ENCODE measurements at regions not wholly inside any gene's neighbourhood (a gene's known extent, or its start where the extent isn't known, plus 50 kb on each side); places are given as distances from the start of the nearest gene placed in this dataset.
"Not testable (repeated sequence)": the region's sequence is repeated elsewhere in the genome, so short reads cannot be mapped to it uniquely, and the experiment has no call there.

DNA sequence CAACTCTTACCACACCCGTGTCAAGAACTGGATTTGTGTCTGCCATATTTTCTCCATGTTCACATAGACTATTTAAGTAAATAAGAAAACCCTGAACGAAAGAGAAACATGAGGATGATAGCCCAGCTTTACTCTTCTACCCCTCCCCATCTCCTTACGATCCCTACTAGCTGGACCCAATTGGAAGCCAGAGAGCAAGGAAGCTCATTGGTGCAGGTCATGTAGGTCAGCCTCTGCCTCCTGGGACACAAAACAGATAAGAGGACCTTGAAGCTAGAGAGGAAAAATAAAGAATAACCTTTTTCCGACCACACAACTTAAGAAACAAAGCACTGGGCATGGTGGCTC, 124.6 kb upstream of the ATF7IP start:
- peaks cover 15 to 22% of the 10 kb centered on the region in 2 experiments for H3K9me3 Mint-ChIP-seq
- Histone ChIP-seq H3K14ac (ENCODE audit: insufficient read depth, low read length) (no peak overlapping the region), H3K4ac (ENCODE audit: low read depth, low read length) (no peak overlapping the region), H2BK12ac (ENCODE audit: insufficient read length, low read depth, low read length) (no peak overlapping the region), H3K79me2 (ENCODE audit: insufficient read depth, low read length) (no peaks in the 10 kb centered on the region), H3T11ph (ENCODE audit: low read length) (no peak overlapping the region), H2BK20ac (ENCODE audit: low read depth, low read length, poor library complexity, severe bottlenecking) (no peak overlapping the region), H2BK15ac (ENCODE audit: low read depth, low read length) (no peak overlapping the region), H3K4me2 (ENCODE audit: insufficient read depth, insufficient read length, low read length) (no peak overlapping the region), H4K91ac (ENCODE audit: insufficient read length, low read depth, low read length) (no peak overlapping the region), H3K18ac (ENCODE audit: insufficient read length, low read depth, low read length) (no peak overlapping the region), H3K27me3 (ENCODE audit: insufficient read depth, low read length) (no peaks in the 10 kb centered on the region), H3K27ac (ENCODE audit: insufficient read length, low read depth, low read length) (no peak overlapping the region), H4K5ac (ENCODE audit: insufficient read length, low read depth, low read length) (no peak overlapping the region), H3K9me3 (ENCODE audit: control insufficient read depth, low read depth, low read length) (no peaks in the 10 kb centered on the region), H3K23ac (ENCODE audit: insufficient read length, low read depth, low read length) (no peak overlapping the region), H3K9ac (ENCODE audit: extremely low read depth, insufficient read length, low read length) (no peak overlapping the region), H4K8ac (replicated peaks; ENCODE audit: insufficient read length, low read depth, low read length) (no peak overlapping the region), H2BK5ac (ENCODE audit: insufficient read length, low read length) (no peak overlapping the region), H2BK120ac (ENCODE audit: low read depth, low read length, poor library complexity, severe bottlenecking) (no peak overlapping the region), H3K79me1 (ENCODE audit: insufficient read depth, low read depth, low read length, poor library complexity, severe bottlenecking) (no peaks in the 10 kb centered on the region), H4K20me1 (ENCODE audit: control insufficient read depth, insufficient read depth, insufficient read length) (no peaks in the 10 kb centered on the region), H2AK5ac (ENCODE audit: insufficient read length, low read length) (no peak overlapping the region), H2AFZ (ENCODE audit: low read length) (no peak overlapping the region), H3K56ac (ENCODE audit: insufficient read length, low read depth, low read length) (no peak overlapping the region), H3K23me2 (ENCODE audit: insufficient read length, low read depth, low read length, poor library complexity, severe bottlenecking) (peaks cover 3% of the 10 kb centered on the region), H3K4me1 (ENCODE audit: insufficient read depth, low read length) (peaks cover 4% of the 10 kb centered on the region)
- TF ChIP-seq, protein P1, sequence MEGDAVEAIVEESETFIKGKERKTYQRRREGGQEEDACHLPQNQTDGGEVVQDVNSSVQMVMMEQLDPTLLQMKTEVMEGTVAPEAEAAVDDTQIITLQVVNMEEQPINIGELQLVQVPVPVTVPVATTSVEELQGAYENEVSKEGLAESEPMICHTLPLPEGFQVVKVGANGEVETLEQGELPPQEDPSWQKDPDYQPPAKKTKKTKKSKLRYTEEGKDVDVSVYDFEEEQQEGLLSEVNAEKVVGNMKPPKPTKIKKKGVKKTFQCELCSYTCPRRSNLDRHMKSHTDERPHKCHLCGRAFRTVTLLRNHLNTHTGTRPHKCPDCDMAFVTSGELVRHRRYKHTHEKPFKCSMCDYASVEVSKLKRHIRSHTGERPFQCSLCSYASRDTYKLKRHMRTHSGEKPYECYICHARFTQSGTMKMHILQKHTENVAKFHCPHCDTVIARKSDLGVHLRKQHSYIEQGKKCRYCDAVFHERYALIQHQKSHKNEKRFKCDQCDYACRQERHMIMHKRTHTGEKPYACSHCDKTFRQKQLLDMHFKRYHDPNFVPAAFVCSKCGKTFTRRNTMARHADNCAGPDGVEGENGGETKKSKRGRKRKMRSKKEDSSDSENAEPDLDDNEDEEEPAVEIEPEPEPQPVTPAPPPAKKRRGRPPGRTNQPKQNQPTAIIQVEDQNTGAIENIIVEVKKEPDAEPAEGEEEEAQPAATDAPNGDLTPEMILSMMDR (conservative IDR thresholded peaks at IDR 0.05) = no peak
- no CpG with 5 or more reads among the region's 4 CpGs for WGBS (ENCODE audit: extremely low coverage, insufficient read length, low lambda C conversion rate)
- H3K27me3 Mint-ChIP-seq (ENCODE audit: low read depth) = no peaks in the 10 kb centered on the region
- H3K4me3 Mint-ChIP-seq = no peak overlapping the region
- no peak for DNase-seq
- H3K4me1 Mint-ChIP-seq = peaks cover 24 to 28% of the 10 kb centered on the region in 2 experiments
- peaks cover 3 to 9% (median 6%) of the 10 kb centered on the region in 3 experiments for H3K36me3 Mint-ChIP-seq (ENCODE audit: insufficient read depth in 1 of 3, low read depth in 3 of 3)
- H3K27ac Mint-ChIP-seq = no peak overlapping the region; a peak in 1 of 7 replicates

GRCh38 chr12:14242825-14243224, 122.7 kb upstream of the ATF7IP start:
- peaks cover 15 to 22% of the 10 kb centered on the region in 2 experiments for H3K9me3 Mint-ChIP-seq
- H3K9me3 ChIP-seq (ENCODE audit: control insufficient read depth, low read depth, low read length) = not testable (repeated sequence)

More at GRCh38 chr12:14242825-14243224, 122.7 kb upstream of the ATF7IP start:
- not testable (repeated sequence) for H3K27ac Mint-ChIP-seq; H3K27ac ChIP-seq (ENCODE audit: insufficient read length, low read depth, low read length); H4K20me1 ChIP-seq (ENCODE audit: control insufficient read depth, insufficient read depth, insufficient read length); H2BK120ac ChIP-seq (ENCODE audit: low read depth, low read length, poor library complexity, severe bottlenecking); H3K4ac ChIP-seq (ENCODE audit: low read depth, low read length); H3K27me3 Mint-ChIP-seq (ENCODE audit: low read depth); H2AFZ ChIP-seq (ENCODE audit: low read length); H3K9ac ChIP-seq (ENCODE audit: extremely low read depth, insufficient read length, low read length); DNase-seq; H2BK12ac ChIP-seq (ENCODE audit: insufficient read length, low read depth, low read length); H3K36me3 Mint-ChIP-seq (ENCODE audit: insufficient read depth in 1 of 3, low read depth in 3 of 3); H3K79me2 ChIP-seq (ENCODE audit: insufficient read depth, low read length); H3K23ac ChIP-seq (ENCODE audit: insufficient read length, low read depth, low read length); H3K4me1 ChIP-seq (ENCODE audit: insufficient read depth, low read length); H2BK20ac ChIP-seq (ENCODE audit: low read depth, low read length, poor library complexity, severe bottlenecking); H2BK15ac ChIP-seq (ENCODE audit: low read depth, low read length); H2BK5ac ChIP-seq (ENCODE audit: insufficient read length, low read length); H3K14ac ChIP-seq (ENCODE audit: insufficient read depth, low read length); H3K4me2 ChIP-seq (ENCODE audit: insufficient read depth, insufficient read length, low read length); H3K56ac ChIP-seq (ENCODE audit: insufficient read length, low read depth, low read length); H3T11ph ChIP-seq (ENCODE audit: low read length); H3K4me3 Mint-ChIP-seq; H3K18ac ChIP-seq (ENCODE audit: insufficient read length, low read depth, low read length); H4K5ac ChIP-seq (ENCODE audit: insufficient read length, low read depth, low read length); H4K91ac ChIP-seq (ENCODE audit: insufficient read length, low read depth, low read length); H2AK5ac ChIP-seq (ENCODE audit: insufficient read length, low read length); H3K23me2 ChIP-seq (ENCODE audit: insufficient read length, low read depth, low read length, poor library complexity, severe bottlenecking); H4K8ac ChIP-seq (replicated peaks; ENCODE audit: insufficient read length, low read depth, low read length); H3K27me3 ChIP-seq (ENCODE audit: insufficient read depth, low read length); H3K79me1 ChIP-seq (ENCODE audit: insufficient read depth, low read depth, low read length, poor library complexity, severe bottlenecking)
- no CpG with 5 or more reads among the region's 6 CpGs for WGBS (ENCODE audit: extremely low coverage, insufficient read length, low lambda C conversion rate)
- peaks cover 24 to 28% of the 10 kb centered on the region in 2 experiments for H3K4me1 Mint-ChIP-seq
